HG03469 (cell line): ENCODE measurements at regions not wholly inside any gene's neighbourhood (a gene's known extent, or its start where the extent isn't known, plus 50 kb on each side); places are given as distances from the start of the nearest gene placed in this dataset.
"Not testable (repeated sequence)": the region's sequence is repeated elsewhere in the genome, so short reads cannot be mapped to it uniquely, and the experiment has no call there.

ENCODE experiments used
- ATAC-seq: cut with Tn5 transposase; IDR thresholded peaks from one replicate; pipeline ENCODE4 v1.9.1; 2021; ENCODE audit warnings: mild to moderate bottlenecking, moderate library complexity, moderate number of reproducible peaks; ENCODE audit not compliant: unreplicated experiment

DNA sequence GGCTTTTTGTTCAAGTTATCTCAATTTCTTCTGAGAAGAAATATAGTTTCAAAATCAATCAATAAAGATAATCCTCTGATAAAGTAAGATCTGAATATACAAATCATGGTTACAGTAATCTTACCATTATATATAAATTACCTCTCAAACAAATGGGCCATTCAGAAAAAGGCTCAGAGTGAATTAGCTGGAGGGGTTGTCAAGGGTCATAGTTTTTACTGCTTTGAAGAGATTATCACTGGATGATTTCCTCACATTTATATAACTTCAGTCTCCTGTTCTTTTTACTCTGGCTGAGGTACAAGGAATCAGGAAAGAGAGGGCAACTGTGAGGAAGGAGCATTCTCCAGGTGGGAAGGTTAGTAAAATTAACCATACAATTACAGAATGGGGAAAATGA lies 148.6 kb upstream of the ELL2 start:
- ATAC-seq, result no peak

DNA sequence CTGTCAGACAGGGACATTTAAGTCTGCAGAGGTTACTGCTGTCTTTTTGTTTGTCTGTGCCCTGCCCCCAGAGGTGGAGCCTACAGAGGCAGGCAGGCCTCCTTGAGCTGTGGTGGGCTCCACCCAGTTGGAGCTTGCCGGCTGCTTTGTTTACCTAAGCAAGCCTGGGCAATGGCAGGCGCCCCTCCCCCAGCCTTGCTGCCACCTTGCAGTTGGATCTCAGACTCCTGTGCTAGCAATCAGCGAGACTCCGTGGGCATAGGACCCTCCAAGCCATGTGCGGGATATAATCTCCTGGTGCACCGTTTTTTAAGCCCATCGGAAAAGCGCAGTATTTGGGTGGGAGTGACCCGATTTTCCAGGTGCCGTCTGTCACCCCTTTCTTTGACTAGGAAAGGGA lies 147.0 kb upstream of the ELL2 start:
- ATAC-seq, result not testable (repeated sequence)

DNA sequence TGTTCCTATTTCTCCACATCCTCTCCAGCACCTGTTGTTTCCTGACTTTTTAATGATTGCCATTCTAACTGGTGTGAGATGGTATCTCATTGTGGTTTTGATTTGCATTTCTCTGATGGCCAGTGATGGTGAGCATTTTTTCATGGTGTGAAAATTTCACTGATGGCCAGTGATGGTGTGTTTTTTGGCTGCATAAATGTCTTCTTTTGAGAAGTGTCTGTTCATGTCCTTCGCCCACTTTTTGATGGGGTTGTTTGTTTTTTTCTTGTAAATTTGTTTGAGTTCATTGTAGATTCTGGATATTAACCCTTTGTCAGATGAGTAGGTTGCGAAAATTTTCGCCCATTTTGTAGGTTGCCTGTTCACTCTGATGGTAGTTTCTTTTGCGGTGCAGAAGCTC lies 142.2 kb upstream of the ELL2 start:
- ATAC-seq, result not testable (repeated sequence)

DNA sequence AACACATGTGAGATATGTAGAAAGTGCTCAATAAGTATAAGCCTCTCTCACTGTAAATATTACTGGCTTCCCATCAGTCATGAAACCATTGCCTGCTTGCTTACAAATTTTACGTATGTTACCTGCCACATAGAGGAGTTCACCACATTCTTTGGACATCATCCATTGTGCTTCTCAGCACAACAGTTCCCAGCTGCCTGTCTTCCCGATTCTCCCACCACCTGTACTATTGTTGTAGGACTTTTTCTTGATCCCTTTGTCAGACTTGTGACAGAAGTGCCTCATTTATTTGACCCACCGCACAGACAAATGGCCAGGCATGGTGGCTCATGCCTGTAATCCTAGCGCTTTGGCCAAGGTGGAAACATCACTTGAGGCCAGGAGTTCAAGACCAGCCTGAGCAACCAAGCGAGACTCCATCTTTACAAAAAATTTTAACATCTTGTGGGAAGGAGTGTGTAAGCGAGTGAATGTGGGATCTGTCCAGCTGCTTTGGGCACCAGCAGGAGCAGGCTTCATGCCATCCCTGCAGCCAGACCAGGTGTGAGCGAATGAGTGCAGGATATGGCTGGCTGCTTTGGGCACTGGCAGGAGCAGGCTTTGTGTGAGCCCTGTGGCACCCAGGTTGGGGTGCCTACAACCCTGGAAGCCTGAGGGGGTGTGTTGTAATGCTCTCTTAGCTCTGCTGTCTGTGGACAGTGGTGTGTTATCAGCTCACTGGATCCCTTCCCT lies 139.9 kb upstream of the ELL2 start:
- ATAC-seq, result no peak

DNA sequence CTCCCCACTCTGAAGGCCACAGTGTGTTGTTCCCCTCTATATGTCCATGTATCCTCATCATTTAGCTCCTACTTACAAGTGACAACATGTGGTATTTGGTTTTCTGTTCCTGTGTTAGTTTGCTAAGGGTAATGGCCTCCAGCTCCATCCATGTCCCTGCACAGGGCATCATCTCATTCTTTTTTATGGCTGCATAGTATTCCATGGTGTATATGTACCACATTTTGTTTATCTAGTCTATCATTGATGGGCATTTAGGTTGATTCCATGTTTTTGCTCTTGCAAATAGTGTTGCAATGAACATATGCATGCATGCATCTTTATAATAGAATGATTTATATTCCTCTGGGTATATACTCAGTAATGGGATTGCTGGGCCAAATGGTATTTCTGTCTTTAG lies 135.8 kb upstream of the ELL2 start:
- not testable (repeated sequence) for ATAC-seq

DNA sequence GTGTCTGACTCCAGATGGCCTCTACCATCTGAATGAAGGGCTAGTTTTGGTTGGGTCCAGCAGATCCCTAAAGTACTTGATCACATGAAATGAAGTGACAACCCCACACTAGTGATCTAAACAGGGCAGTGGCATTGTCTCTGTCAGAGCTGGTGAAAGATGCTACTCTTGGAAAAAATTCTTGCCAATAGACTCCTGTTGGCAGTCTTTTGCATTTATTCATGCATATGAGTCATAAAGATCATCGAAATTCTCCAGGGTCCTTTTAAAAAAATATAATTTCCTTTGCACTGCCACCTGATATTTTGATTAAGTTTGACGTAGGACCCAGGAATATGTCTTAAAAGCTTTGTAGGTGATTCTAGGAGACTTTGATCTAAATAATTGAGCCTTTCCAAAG lies 135.1 kb upstream of the ELL2 start:
- ATAC-seq, result no peak

DNA sequence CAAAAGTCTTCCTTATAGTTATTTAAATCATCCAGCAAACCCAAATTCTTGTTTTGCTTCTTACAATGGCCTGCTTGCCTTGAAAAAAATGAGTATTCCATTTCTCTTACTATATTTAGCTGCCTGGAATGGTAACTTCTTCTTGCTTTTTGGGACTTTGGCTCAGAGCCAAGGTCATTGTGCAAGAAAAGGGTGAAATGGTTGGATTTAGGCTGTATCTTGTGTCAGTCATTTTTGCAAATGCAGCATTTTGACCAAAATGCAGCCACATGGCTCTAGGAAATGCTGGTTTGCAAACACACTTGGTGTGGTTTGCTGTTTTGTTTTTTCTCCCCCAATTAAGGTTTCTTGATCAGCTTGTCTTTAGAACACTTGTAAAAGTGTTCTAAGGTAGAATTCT lies 133.3 kb upstream of the ELL2 start:
- ATAC-seq, result no peak

DNA sequence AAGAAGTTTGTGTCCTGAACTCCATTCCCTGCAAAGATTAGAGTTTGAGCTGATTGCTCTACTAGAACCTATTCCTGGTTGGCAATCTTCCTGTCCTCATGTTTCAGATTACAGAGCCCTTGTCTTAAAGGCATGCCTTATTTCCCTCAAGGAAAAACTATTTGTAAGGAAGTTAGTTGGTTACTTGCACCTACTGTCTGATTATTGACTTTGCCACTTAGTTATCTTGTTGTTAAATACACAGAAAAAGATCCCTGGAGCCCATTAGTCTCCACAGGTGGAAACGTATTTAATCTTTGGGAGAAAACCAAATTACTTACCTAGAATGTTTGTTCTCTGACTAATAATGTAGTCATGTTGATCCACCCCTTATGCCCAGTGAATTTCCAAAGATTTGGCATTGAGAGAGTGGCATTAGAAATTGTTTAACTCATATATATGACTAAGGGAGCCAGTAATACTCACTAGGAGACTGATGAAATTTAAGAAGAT lies 132.3 kb upstream of the ELL2 start:
- no peak for ATAC-seq

DNA sequence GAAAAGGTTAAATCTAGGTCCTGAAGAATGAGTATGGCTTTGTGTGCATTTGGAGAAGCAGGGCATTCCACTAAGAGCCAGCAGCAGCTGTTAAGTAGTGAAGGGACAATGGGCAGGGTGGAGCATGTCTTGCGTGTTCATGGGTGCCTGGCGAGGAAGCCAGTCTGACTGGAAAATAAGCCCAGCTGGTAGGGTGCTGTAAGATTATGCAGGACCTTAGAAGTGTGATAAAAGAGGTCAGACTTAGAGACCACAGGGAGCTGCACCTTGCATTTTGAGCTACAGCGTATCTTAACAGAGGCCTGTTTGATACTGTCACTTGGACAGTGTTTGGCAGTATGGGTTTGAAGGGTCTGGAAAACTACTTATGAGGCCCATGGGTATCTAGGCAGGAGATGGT lies 131.7 kb upstream of the ELL2 start:
- ATAC-seq, result no peak

DNA sequence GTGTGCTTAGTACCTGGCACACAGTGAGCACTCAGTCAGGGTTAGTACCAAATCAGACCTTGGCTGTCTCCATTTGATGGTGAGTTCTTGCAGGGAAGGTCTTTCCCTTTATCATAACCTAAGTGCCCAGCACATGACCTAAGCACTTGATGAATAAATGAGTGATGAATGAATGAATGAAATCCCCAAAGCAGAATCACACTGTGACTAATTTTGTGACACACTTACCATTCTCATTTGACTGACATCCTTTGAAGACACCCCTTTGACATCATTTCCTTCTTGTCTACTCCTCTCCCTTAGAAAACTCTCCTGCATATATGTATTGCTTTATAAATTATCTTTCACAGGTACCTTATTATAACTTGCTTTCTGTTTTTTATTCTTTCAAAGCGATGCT lies 130.2 kb upstream of the ELL2 start:
- no peak for ATAC-seq

DNA sequence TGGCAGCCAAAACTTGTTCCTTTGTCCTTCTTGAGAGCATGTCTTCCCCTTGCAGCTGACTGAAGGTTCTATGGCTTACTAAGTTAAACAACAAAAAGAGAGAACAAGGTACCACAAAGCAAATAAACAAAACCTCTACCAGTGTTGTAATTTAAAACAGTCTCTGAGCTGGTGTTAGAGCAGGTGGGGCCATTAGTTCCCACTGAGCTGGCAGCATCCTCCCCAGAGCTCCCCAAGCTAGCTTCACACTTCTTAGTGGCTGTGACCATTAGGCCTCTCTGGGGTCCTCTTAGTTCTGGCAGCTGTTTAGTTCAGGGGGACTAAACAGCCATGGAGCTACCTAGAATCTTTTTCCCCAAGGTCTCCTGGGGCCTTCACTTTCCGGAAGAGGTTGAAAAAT lies 128.6 kb upstream of the ELL2 start:
- no peak for ATAC-seq

DNA sequence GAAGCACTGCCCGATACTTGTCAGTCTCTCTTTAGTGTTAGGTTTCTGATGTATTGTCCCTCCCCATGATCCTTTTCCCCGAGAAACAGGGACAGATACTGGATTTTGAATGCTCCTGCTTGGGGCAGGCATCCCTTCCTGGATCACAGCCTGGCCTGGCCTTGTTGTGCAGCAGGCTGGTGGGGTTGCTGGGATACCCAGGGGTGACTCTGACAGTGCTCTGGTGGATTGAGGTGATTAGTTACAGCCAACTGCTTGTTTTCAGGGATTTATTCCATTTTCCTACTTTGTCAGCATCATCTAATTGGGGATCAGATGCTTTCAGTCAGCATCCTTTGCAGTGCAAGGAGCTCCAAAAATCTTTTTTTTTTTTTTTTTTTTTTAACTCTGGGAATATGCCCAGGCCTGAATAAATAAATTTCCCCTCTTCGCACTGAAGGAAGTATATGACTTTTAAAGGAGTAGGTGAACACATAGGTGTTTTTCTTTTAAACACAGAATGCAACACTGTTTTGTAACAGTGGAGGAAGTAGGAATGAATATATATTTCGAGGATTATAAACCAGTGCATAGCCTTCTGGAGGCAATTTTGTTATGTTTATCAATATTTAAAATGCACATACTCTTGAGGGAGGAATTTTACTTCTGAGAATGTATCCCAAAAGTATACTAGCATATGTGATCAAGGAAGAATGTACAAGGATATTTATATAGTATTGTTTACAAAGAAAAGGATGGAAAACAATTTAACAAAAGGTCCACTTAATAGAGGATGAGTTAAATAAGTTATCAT lies 127.3 kb upstream of the ELL2 start:
- no peak for ATAC-seq

DNA sequence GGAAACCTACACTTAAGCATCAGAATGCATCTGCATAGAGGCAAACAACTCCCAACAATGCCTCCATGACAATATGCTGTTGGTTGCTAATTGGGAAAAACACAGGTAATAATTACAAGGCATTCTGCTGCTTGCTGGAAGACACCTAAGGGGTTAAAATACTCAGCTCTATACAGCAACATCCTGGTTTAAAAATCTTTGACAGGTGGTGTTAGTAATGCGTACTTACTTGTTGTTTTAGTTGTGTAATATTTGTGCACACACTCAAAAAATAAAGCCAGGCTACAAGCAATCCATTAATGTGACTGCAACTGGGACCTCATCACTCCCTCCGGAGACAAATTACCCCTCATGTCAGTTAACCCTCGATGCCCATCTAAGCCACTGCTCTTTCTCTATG lies 126.3 kb upstream of the ELL2 start:
- no peak for ATAC-seq

DNA sequence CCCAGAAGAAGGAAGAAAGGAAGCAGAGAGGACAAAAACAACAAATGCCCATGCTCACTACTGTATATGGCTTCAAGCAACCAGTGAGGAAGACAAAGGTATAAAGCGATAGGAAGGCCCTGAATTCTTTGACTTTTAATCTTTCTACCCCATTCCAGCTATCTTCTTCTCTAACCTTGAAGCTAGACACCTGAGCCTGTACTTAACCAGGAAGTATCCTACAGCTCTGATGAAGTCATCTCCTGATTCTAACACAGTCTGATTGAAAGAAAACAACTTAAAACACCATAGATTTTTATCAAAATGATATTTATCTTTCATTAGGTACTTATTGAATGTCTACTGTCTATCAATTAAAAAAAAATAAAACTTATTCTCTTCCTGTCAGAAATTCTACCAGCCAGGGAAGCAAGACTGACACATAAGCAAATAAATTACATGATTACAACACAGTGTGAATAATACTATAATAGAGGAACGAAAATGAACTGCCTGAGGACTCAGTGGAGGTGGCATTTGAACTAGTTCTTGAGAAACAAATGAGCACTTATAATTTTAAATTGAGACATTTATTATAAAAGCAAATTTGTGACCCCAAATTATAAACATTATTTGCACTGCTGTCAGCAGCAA lies 123.3 kb upstream of the ELL2 start:
- ATAC-seq, result no peak

DNA sequence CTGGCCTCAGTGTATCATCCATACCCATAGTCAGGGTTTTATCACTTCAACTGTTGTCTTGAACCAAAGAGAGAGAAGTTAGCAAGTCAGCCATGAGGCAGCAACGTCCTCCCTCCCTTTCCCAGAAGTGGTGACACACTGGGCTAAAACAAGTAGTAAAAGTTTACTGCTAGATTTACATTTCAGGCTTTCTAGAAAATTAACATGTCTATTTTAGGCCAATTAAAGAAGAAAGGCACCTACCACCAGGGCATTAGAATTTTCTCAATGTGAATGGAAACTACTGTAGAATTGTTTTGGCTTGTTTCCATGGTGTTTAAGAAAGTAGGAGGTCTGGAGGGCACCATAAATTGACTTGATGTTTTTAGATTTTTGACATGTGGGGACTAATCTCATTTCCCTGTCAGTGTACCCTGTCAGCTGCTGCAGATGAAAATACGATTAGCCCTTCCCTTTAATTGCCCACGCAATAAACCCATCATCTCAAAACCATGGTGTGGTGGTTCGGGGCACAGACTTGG lies 121.8 kb upstream of the ELL2 start:
- ATAC-seq, result no peak

DNA sequence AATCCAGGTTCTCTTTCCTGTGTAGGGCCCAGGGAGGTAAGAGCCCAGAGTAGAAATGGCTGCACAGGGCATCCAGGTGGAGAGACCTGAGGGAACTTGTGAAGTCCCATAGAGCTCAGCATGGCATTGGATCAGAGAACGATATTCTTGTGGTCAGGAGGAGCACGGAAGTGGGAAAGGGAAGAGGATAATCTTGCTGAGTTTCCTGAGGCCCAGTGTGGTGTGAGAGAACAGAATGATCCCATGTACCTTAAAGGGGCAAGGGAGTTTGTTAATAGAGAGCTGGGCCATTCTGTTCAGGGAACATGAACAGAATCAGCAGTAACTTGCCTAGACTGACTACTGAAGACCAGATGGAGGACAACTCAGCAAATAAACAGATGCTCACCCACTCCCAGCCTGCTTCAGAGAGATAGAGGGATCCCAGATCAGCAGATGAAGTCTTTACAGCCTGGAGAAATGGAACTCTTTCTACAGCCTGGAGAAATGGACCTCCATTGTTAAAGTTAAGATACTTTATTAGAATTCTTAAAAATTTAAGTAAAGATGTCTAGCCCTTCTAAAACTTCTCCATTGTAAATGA lies 119.7 kb upstream of the ELL2 start:
- no peak for ATAC-seq

DNA sequence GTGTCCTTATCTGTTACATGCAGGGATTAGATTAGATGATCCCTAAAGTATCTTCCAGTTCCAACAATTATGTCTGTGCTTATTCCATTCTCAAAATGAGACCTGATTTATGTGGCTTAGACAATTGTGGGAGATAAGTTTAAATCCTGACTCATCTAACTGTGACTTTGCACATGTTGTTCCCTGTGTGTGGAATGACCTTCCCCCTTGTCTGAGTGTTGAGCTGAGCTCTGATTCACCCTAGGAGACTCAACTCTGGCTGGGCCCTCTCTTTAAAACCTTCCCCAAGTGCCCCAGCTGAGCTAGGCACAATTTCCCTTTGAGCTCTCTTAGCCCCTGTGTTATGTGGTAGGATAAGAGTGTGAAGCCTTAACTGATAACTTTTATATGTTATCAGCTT lies 118.9 kb upstream of the ELL2 start:
- no peak for ATAC-seq

DNA sequence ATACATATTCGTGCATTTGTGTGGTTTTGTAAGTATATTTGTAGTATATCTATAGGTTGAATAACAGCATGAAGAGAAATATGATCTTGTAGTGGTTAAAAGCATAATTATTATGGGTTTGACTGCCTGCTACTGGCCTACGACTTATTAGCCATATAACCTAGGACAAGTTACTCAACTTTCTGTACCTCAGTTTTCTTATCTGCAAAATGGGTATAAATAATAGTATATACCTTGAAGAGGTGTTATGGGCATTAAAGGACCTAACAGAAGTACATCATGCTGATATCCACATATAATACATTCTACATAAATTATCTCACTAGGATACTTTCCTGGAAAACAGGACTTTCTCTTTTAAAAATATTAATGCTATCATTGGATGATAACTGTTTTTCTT lies 118.3 kb upstream of the ELL2 start:
- ATAC-seq, result no peak

DNA sequence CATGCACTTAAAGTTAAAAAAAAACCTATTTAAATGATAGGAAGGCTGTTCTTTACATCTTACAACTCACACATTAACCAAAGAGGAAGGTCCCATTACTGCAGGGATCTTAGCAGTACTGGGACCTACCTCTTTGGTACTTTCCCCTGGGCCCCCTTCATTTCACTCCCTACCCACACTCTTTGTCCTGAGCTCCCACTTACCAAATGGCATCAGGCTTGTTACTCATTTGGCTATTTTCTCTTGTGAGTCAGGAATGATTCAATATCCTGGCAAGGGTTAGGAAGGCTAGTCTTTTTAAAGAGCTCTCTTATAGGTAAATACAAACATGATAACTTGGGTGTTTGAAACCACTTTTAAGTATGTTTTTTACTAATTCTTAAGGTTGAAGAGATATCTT lies 117.4 kb upstream of the ELL2 start:
- ATAC-seq, result no peak

DNA sequence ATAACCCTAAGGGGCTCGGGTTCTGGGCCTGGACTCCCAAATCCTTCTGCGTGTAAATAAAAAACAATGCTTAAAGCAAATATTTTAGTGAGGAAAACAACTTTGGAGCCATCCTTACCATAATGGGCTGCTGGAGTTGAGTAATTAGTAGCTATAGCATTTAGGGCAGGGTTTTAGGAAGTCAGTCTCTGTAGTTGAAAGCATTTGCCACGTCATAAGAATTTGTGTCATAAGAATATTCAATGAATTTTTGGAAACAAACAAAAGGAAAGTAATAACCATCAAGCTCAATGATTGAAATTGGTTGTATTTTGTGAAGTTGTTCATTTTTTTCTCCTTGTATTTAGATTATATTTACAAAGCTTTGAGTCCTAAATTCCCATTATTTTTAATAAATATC lies 114.8 kb upstream of the ELL2 start:
- ATAC-seq, result no peak

DNA sequence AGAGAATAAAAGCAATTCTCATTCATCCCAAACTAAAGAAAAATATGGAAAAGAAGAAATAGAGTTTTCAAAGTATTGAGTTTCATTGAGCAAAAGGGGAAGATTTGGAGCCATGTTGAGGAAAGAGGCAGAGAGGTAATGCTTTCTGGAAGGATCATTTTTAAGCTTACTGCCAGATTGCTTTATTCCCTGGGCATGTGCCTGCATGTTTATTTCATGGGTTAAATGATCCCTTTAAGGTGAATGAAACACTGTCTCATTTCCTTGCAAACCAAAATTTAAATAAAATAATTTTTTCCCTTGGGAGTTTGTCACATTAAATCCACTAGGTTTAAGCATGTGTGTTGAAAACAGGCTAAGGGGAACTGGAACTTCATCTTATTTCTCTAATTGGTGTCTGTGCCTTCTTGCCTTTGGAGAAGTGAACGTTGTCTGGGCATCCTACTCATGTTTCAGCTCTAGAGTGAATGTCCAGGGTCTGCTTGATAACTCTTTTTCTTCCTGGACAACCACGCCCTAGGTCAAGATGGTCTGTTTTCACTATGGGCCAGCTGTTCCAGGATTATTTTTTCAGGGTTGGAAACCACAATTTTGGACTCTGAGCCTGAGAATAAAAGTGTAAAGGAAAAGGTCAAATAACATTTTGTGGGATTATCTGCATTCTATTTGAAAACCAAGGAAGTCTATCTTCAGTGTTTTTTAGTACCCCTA lies 114.1 kb upstream of the ELL2 start:
- no peak for ATAC-seq
